ENCODE measurements at regions not wholly inside any gene's neighbourhood (a gene's known extent, or its start where the extent isn't known, plus 50 kb on each side); places are given as distances from the start of the nearest gene placed in this dataset.
A peak's percentile ranks its signal among the peaks of the same experiment; 100 is the strongest.
"Not testable (repeated sequence)": the region's sequence is repeated elsewhere in the genome, so short reads cannot be mapped to it uniquely, and the experiment has no call there.

GRCh38 chr10:30728766-30729165, 99.2 kb upstream of the LYZL2 start:
- DNase-seq = no peak

DNA sequence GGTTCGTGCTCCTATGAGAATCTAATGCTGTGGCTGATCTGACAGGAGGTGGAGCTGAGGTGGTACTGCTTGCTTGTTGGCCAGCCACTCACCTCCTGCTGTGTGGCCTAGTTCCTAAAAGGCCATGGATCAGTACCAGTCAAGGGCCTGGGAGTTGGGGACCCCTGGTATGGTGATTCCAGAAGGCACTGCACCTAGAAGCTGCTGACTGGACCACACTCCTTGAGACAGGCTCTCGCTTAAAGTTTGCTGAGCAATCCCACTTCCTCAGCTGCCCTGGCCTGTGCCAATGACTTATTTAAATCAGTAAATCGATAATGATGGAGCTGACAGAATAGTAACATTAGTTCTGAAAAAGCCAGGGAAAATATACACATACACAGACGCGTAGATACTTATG, 98.6 kb upstream of the LYZL2 start:
- DNase-seq = no peak

DNA sequence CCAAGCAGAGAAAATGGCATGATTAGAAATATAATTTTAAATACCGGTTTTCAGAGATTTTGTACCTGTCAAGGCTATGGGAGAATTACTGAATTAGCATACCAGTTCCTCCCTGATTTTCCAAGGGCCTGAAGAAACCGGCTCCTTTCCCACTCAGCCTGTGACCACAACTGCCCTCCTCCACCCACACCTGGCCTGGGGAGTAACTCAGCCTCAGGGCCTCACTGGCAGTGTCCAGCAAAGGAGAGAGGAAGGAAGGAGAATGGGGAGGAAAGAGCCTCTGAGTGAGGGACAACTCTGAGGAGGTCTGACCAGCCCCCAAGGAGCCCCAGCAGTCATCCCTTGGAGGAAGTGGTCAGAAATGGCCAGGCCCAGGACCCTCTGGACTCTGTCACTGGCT, 98.0 kb upstream of the LYZL2 start:
- DNase-seq = no peak

GRCh38 chr10:30726783-30727414, 97.3 kb upstream of the LYZL2 start:
- DNase-seq = peak; percentile 37

DNA sequence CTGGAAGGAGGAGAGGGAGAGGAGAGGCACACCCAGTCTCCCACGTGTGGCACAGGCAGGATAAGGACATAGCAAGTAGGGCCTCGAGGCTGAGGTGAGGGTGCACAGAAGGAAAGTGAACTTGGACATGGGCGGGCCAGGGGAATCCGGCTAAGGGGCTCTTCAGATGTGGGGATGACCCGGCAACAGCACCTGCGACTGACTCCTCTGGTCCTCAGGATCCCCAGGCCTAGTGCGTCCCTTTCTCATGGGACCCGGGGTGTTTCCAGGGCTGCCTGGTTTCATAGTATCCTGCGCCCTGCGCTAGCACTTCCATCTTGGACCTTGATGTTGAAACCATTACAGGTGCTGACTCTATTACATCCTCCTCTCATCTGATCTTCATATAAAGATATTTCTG, 96.1 kb upstream of the LYZL2 start:
- DNase-seq = no peak

GRCh38 chr10:30724296-30724695, 94.7 kb upstream of the LYZL2 start:
- DNase-seq = no peak

GRCh38 chr10:30722956-30723620, 93.5 kb upstream of the LYZL2 start:
- DNase-seq = no peak

DNA sequence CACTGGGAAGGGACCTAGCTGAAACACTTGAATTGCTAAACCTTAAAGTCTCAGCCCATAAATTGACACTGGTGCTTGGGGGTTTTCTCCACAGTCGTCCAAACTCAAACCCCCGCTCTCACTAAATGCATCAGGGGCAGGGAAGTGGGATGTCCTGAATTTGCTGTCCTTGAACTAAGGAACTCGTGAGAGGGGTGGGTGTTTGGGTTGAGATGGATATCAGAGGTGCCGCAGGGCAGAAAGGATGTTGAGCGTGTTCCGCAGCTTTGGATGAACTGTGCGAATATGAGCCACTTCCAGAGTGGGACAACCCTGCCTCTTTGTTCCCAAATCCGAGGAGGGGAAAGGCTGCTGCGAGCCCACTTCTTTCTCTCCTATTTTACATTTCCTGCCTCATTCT, 90.3 kb upstream of the LYZL2 start:
- DNase-seq = no peak

GRCh38 chr10:30709700-30710358, 80.3 kb upstream of the LYZL2 start:
- no peak for DNase-seq

DNA sequence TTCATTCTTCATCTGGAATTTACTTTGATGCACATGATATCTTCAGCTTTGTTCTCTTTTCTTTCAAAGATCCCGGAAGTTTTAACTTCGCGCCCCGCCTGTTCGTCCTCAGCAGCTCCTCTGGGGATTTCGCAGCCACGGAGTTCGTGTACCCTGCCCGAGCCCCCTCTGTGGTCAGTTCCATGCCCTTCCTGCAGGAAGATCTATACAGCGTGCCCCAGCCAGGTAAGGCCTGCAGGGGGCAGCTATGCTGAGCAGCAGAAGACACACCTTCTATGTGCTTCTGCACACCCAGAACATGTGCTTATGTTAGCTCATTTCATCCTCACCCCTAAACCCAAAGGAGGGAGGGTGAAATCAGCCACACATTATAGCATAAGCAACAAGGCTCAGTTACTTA, 79.7 kb upstream of the LYZL2 start:
- DNase-seq = no peak

GRCh38 chr10:30708234-30708633, 78.7 kb upstream of the LYZL2 start:
- DNase-seq = no peak

- not testable (repeated sequence) for DNase-seq
Measured at GRCh38 chr10:30706189-30706588, 76.6 kb upstream of the LYZL2 start.

DNA sequence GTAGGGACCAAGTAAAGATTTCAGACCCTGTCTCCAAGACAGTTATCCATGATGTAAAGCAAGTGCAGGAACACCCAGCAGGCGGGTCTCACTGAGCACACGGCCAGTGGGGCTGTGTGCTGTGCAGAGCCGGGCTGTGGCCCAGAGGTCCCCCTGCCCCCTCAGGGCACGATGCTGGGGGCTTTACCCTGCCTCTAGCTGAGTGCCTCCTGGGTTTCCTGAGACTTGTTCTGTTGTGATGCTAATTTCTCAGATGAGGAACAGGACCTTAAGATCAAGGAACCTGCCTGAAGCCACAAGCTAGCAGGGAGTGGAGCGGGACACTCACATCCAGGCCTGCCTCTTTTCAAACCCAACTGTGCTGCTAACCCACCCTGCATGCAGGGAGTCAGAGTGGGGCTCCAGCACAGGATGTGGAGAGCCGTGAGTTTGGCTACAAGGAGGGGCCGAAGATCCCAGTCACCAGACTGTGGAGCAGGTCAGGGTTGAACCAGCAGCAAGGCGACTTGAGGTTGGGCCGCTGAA, 76.1 kb upstream of the LYZL2 start:
- DNase-seq = no peak

DNA sequence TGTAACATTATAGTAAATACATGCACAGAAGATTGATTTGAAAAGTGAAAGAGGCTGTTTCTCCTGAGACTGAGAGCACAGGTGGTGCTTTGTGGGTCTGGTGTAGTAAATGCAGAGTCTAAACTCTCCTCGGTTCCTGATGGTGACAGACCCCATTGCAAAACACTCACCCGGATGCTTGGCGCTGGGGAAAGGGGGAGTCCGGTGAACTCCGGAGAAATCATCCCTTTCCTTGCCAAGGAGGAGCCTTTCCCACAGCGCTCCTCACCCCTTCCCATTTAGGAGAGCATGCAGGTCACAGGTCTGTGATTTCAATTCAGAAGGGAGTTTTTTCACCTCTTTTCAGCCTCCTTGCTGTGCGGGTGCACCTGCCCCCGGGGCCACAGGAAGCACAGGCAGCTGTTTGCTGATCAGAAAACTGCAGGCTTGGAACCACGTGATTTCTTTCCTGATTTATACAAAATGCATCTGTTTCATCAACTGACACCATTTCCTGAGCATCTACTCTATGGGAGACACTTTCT, 75.6 kb upstream of the LYZL2 start:
- no peak for DNase-seq

- not testable (repeated sequence) for DNase-seq
Measured at GRCh38 chr10:30704601-30705100, 75.1 kb upstream of the LYZL2 start.

DNA sequence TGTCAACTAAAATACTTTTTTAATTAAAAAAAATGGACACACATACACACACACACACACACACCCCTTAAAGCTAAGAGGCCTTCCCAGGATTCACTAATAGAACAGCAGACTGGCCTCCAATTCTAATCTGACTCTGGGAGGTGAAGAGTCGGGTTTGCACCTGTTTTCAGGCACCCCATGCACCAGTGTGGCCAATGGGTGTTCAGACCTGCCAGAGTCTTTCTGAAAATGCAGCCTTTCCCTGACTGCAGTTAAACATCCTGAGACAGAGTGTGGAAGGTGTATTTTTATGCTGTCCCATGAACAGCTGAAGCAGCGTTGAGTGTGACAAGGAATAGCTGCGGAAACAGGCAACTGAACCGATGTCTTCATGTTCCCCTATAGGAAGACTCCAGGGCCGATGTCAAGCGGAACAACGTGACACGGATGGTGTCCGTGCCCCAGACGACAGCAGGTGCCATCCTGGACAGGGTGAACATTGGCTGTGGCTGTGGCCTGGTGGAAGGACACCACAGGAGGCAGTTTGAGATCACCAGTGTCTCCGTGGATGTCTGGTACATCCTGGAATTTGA, 74.6 kb upstream of the LYZL2 start:
- no peak for DNase-seq

GRCh38 chr10:30703446-30703845, 73.9 kb upstream of the LYZL2 start:
- DNase-seq = not testable (repeated sequence)

DNA sequence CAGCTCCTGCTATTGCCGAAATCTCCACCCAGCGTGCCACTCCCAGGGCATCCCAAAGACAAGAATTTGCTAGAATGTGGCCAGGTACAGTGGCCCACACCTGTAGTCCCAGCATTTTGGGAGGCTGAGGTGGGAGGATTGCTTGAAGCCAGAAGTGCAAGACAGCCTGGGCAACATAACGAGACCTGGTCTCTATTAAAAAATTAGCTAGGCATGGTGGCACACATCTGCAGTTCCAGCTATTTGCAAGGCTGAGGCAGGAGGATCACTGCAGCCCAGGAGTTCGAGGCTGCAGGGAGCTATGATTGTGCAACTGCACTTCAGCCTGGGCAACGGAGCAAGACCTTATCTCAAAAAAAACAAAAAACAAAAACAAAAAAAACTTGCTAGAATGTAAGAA, 73.3 kb upstream of the LYZL2 start:
- no peak for DNase-seq

DNA sequence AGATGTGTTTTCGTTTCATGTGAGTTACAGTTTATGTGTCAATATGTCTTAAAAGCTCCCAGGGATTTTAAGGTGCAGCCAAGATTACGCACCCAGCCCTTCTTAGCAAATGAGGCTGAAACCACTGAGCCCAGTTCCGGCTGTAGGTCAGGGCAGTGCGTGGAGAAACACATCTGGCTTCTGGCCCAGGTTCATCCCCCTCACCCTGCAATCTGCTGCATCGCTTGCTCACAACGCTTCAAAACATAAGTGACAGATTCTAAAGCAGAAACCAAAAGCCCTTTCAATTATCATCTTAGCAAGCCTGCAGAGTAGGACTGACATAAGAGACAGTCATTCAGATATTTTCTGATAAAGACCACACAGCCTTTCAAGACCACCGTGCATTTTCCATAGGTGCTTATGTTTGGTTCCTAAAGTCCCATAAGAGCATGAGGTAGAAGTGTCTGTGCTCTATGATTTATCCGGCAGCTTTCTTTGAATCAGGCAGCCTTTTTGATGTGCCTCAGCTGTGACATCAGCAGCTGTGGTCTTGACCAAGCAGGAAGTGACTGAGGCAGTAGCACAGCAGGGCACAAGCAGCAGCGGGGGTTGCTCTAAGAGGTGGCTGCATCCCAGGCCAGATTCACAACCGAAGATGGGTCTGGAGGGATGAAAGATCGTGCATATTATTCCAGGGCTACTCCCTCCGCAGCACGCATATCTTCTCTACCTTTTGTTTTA, 72.1 kb upstream of the LYZL2 start:
- DNase-seq = no peak

- no peak for DNase-seq
Measured at GRCh38 chr10:30697806-30698205, 68.3 kb upstream of the LYZL2 start.

- not testable (repeated sequence) for DNase-seq
Measured at GRCh38 chr10:30697221-30697620, 67.7 kb upstream of the LYZL2 start.

DNA sequence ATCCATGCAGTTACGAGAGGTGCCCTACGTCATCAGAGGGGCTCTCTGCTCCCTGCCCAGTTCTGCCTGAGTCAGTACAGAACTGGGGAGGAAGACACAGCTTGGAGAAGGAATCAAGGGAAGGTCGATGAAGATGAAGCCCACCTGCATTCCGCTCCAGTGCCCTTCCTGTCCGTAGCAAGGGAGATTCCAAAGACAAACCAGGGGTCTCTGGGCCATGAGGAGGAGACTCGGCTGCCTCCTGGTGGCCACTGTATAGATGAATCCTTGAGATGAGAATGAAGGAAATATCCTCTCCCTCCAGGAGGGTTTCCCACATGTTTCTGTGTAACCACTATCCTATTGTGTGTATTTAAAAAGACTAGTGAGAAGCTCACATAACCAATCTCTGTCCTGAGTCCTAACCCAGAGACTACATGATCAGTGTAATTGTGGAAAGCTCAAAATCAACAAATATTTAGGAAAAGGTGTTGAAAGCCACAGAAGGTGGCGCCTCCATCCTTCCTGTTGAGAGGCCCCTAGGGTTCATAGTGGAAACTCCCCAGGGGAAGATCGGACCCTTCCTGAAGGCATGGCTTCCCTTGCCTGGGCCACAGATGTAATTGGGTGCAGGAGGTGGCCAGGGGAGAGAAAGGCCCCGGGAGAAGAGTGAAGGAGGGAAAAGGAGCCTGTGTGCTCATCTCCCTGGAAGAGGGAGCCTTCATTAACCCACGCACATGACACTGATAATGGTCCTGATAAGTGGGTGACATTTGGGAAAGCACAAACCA, 67.0 kb upstream of the LYZL2 start:
- not testable (repeated sequence) for DNase-seq
